ENCODE measurements at regions not wholly inside any gene's neighbourhood (a gene's known extent, or its start where the extent isn't known, plus 50 kb on each side); places are given as distances from the start of the nearest gene placed in this dataset.

- no peak for DNase-seq
- peaks cover 21% of the 10 kb centered on the region for H3K4me1 Mint-ChIP-seq
- H3K27ac Mint-ChIP-seq: no peak overlapping the region
- H3K4me3 Mint-ChIP-seq: no peak overlapping the region
- peaks cover 24% of the 10 kb centered on the region for H3K27me3 Mint-ChIP-seq (ENCODE audit: low read depth, poor library complexity)
- H3K9me3 Mint-ChIP-seq: no peaks in the 10 kb centered on the region
- no peaks in the 10 kb centered on the region for H3K36me3 Mint-ChIP-seq (ENCODE audit: low read depth)
- no peak for TF ChIP-seq CTCF (IDR thresholded peaks at IDR 0.05)
These were observed 71.6 kb upstream of the FSTL4 start for GRCh38 chr5:133683646-133684596.

- Mint-ChIP-seq H3K27me3 (ENCODE audit: low read depth, poor library complexity) (peaks cover 25% of the 10 kb centered on the region), H3K27ac (no peak overlapping the region), H3K4me1 (peaks cover 21% of the 10 kb centered on the region), H3K36me3 (ENCODE audit: low read depth) (no peaks in the 10 kb centered on the region), H3K4me3 (no peak overlapping the region), H3K9me3 (no peaks in the 10 kb centered on the region)
- DNase-seq: no peak
- TF ChIP-seq CTCF (IDR thresholded peaks at IDR 0.05): no peak
These were observed 70.1 kb upstream of the FSTL4 start for GRCh38 chr5:133682451-133682850.

GRCh38 chr5:133681896-133682295 is 69.6 kb upstream of the FSTL4 start:
- peaks cover 20% of the 10 kb centered on the region for H3K27me3 Mint-ChIP-seq (ENCODE audit: low read depth, poor library complexity)
- H3K9me3 Mint-ChIP-seq: no peaks in the 10 kb centered on the region
- peaks cover 16% of the 10 kb centered on the region for H3K4me1 Mint-ChIP-seq
- no peak overlapping the region for H3K27ac Mint-ChIP-seq
- H3K4me3 Mint-ChIP-seq: no peak overlapping the region
- no peak for TF ChIP-seq CTCF (IDR thresholded peaks at IDR 0.05)
- no peak for DNase-seq
- H3K36me3 Mint-ChIP-seq (ENCODE audit: low read depth): no peaks in the 10 kb centered on the region

GRCh38 chr5:133680830-133681565 is 68.7 kb upstream of the FSTL4 start:
- Mint-ChIP-seq H3K27ac (no peak overlapping the region), H3K9me3 (no peaks in the 10 kb centered on the region)

GRCh38 chr5:133679534-133679933 is 67.2 kb upstream of the FSTL4 start:
- no peak for DNase-seq
- H3K27ac Mint-ChIP-seq: no peak overlapping the region
- TF ChIP-seq CTCF (IDR thresholded peaks at IDR 0.05): no peak
- H3K36me3 Mint-ChIP-seq (ENCODE audit: low read depth): no peaks in the 10 kb centered on the region
- no peaks in the 10 kb centered on the region for H3K9me3 Mint-ChIP-seq
- no peak overlapping the region for H3K4me3 Mint-ChIP-seq
- H3K27me3 Mint-ChIP-seq (ENCODE audit: low read depth, poor library complexity): peaks cover 11% of the 10 kb centered on the region
- H3K4me1 Mint-ChIP-seq: peaks cover 17% of the 10 kb centered on the region

More at GRCh38 chr5:133680830-133681565, 68.7 kb upstream of the FSTL4 start:
- Mint-ChIP-seq H3K27me3 (ENCODE audit: low read depth, poor library complexity) (peaks cover 15% of the 10 kb centered on the region), H3K36me3 (ENCODE audit: low read depth) (no peaks in the 10 kb centered on the region), H3K4me3 (no peak overlapping the region), H3K4me1 (peaks cover 12% of the 10 kb centered on the region)
- no peak for DNase-seq
- no peak for TF ChIP-seq CTCF (IDR thresholded peaks at IDR 0.05)

All from nephron progenitor cell (in vitro differentiated cells).